ENCODE measurements at regions not wholly inside any gene's neighbourhood (a gene's known extent, or its start where the extent isn't known, plus 50 kb on each side); places are given as distances from the start of the nearest gene placed in this dataset.

DNA sequence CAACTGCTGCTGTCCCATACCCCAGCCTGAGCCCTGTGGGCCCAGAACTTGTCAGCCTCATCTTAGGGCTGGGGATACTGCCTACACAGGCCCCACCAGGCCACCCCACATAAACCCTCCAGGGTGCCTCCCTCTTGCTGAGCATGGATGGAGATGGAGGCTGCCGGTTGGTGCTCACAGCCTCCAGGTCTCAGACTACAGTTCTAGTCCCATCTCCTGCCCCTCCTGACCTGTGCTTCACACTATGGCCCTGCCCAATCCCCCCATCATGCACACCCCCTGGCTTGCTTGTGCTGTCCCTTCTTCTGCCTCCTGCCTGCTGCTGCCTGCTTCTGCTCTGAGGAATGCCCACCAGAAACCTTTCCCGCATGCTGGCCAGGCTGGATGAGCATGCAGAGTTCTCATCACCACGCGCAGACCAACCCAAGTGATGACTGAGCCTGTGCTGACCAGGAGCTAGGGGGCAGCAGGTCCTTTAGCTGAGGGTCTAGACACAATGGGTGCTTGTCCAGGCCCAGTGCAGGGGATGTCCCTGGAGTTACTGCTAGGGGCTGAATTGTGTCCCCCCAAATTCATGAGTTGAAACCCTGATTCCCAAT lies 138.4 kb upstream of the HS6ST1 start:
- TF ChIP-seq, protein P1, sequence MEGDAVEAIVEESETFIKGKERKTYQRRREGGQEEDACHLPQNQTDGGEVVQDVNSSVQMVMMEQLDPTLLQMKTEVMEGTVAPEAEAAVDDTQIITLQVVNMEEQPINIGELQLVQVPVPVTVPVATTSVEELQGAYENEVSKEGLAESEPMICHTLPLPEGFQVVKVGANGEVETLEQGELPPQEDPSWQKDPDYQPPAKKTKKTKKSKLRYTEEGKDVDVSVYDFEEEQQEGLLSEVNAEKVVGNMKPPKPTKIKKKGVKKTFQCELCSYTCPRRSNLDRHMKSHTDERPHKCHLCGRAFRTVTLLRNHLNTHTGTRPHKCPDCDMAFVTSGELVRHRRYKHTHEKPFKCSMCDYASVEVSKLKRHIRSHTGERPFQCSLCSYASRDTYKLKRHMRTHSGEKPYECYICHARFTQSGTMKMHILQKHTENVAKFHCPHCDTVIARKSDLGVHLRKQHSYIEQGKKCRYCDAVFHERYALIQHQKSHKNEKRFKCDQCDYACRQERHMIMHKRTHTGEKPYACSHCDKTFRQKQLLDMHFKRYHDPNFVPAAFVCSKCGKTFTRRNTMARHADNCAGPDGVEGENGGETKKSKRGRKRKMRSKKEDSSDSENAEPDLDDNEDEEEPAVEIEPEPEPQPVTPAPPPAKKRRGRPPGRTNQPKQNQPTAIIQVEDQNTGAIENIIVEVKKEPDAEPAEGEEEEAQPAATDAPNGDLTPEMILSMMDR (conservative IDR thresholded peaks at IDR 0.05; ENCODE audit: low read depth, low read length): no peak
- DNase-seq (ENCODE audit: low read depth): no peak
- no peak overlapping the region for H3K4me3 ChIP-seq (ENCODE audit: low read depth, low read length)

DNA sequence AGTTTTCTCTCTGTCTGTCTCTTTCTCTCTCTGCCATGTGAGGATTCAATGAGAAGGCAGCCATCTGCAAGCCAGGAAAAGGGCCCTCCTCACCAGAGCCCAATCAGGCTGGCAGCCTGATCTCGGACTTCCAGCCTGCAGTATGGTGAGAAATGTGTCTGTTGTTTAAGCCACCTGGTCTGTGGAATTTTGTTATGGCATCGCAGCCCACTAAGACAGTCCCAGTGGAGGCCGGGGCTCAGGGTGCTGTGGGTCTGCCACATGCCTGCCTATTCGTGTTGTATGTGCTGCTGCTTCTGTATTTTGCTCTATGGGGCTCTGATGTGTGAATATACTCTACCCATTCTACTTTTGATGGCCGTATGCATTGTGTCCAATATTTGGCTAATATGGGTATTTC lies 139.0 kb upstream of the HS6ST1 start:
- TF ChIP-seq, protein P1 (conservative IDR thresholded peaks at IDR 0.05; ENCODE audit: low read depth, low read length): no peak
- H3K4me3 ChIP-seq (ENCODE audit: low read depth, low read length): no peak overlapping the region
- no peak for DNase-seq (ENCODE audit: low read depth)

DNA sequence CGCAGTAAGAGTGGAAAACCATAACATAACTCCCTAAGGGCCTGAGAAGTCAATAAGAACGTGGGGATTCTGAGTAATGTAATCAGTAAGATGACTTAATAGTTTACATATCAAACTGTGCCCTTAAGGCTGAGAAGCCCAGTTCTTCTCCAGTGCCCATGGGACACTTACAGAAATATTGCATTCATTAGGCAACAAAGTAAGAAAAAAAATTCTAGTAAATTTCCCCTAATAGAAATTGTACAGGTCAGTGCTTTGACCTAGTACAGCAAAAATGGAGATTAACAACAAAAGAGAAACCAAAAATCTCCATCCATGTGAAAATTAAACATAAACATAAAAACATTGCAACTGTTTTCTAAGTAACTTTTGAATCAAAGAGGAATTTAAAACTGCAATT lies 139.8 kb upstream of the HS6ST1 start:
- no peak overlapping the region for H3K4me3 ChIP-seq (ENCODE audit: low read depth, low read length)
- no peak for DNase-seq (ENCODE audit: low read depth)
- TF ChIP-seq, protein P1 (conservative IDR thresholded peaks at IDR 0.05; ENCODE audit: low read depth, low read length): no peak

DNA sequence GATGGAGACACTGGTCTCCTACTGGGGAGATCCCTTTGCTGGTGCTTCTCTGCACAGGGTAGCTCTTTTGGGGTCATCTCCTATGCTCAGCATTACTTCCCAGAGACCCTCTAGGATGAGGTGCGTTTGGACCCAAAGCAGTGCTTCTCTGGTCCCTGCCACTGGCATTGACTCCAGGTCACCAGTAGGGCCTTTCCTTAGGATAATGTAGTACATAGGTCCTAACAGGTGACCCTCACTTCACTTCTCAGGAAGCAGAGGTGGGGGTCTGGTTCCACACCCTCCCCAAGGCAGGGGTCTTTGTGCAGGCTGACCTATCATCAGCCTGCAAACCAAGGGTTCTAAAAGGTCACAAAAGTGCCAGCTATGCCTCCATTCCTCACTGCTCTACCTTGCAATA lies 145.8 kb upstream of the HS6ST1 start:
- TF ChIP-seq, protein P1 (conservative IDR thresholded peaks at IDR 0.05; ENCODE audit: low read depth, low read length): no peak
- H3K4me3 ChIP-seq (ENCODE audit: low read depth, low read length): no peak overlapping the region
- DNase-seq (ENCODE audit: low read depth): no peak

DNA sequence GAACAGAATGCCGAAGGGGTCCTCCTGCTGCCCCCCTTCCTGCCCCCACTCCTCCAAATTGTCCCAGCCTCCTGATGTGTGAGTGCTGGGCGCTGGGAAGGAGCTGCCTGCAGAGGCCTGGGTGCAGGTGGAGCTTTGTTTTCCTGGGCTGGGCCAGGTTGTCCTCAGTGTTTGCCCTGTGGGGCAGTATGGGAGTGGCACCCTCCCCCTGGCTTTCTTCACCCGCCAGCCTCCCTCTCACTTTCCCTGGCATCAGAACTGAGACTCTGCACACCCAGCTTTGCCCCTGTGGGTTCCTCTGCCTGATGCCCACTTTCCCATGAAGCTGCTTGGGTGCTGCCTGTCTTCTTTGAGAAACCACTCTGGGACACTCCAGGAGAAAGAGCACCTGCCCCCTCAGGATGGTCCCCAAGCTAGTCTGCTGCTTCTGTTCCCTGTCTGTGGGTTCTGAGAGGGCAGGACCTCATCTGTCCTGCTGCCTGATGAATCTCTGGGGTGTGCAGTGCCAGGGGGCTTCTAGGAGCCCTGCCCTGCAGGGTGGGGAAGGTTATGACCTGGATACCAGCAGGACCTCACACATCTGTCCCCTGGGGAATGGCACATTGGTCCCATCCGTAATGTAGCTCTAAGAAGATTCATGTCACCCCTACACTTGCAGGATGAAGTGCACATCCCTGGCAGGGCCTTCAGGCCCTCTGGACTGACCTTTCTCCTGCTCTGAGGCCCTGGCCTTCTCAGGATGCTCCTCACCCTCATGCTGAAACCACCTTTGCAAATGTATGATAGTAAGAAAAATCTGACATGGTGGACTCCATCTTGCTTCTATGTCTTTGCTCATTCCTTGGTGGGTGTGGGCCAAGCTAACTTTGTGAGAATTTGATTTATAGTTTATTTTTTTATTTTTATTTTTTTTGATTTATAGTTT lies 146.8 kb upstream of the HS6ST1 start:
- no peak overlapping the region for H3K4me3 ChIP-seq (ENCODE audit: low read depth, low read length)
- DNase-seq (ENCODE audit: low read depth): no peak
- TF ChIP-seq, protein P1 (conservative IDR thresholded peaks at IDR 0.05; ENCODE audit: low read depth, low read length): no peak

DNA sequence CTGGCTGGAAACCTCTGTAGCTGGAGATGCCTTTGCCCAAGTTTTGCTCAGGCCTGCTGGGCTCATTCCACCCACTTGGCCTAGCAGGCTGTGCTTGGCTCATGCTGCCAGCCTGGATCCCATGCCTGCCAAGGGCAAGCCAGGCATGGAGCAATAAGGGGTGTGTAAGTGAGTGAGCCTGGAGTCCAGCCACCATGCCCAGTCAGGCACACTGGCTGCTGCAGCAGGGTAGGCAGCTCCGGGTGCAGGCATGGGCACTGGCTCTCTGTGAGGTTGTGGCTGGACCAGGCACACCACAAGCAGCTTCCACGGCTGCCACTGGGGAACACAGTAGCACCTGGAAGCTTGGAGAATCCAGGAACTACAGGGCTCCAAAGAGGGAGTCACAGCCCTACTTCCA lies 147.7 kb upstream of the HS6ST1 start:
- TF ChIP-seq, protein P1 (conservative IDR thresholded peaks at IDR 0.05; ENCODE audit: low read depth, low read length): no peak
- no peak for DNase-seq (ENCODE audit: low read depth)
- H3K4me3 ChIP-seq (ENCODE audit: low read depth, low read length): no peak overlapping the region
